Retinal pigment epithelial cell (primary cell): ENCODE measurements at regions not wholly inside any gene's neighbourhood (a gene's known extent, or its start where the extent isn't known, plus 50 kb on each side); places are given as distances from the start of the nearest gene placed in this dataset.

Experiments
- DNase-seq: peaks from one replicate; pipeline ENCODE4 v3.0.0-alpha.2; 2010; ENCODE audit warnings: low read depth
- H3K4me3 ChIP-seq: 2 replicates; pipeline ENCODE4 v1.5.1; 2011; ENCODE audit warnings: mild to moderate bottlenecking, low read length, control low read depth, moderate library complexity
- TF ChIP-seq, protein P1 (sequence below): conservative IDR thresholded peaks from 2 replicates; pipeline ENCODE4 v1.5.1; 2011; ENCODE audit warnings: low read depth, low read length, control low read depth, inconsistent platforms

DNA sequence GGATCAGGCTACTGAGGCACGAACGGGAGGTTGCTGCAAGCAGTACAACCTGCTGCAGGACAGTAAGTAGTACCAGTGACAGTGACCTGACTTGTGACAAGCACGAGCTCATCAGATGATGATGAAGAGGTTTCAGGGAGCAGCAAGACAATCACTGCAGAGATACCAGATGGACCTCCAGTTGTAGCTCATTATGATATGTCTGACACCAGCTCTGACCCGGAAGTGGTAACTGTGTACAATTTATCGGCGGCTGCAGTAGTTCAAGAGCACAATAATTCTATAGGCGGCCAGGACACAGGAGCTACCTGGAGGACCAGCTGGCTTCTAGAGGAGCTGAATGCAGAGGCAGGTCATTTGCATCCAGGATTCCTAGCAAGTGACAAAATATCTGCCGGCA, 64.0 kb upstream of the GULP1 start:
- TF ChIP-seq, protein P1, sequence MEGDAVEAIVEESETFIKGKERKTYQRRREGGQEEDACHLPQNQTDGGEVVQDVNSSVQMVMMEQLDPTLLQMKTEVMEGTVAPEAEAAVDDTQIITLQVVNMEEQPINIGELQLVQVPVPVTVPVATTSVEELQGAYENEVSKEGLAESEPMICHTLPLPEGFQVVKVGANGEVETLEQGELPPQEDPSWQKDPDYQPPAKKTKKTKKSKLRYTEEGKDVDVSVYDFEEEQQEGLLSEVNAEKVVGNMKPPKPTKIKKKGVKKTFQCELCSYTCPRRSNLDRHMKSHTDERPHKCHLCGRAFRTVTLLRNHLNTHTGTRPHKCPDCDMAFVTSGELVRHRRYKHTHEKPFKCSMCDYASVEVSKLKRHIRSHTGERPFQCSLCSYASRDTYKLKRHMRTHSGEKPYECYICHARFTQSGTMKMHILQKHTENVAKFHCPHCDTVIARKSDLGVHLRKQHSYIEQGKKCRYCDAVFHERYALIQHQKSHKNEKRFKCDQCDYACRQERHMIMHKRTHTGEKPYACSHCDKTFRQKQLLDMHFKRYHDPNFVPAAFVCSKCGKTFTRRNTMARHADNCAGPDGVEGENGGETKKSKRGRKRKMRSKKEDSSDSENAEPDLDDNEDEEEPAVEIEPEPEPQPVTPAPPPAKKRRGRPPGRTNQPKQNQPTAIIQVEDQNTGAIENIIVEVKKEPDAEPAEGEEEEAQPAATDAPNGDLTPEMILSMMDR: no peak
- DNase-seq: no peak
- no peak overlapping the region for H3K4me3 ChIP-seq

DNA sequence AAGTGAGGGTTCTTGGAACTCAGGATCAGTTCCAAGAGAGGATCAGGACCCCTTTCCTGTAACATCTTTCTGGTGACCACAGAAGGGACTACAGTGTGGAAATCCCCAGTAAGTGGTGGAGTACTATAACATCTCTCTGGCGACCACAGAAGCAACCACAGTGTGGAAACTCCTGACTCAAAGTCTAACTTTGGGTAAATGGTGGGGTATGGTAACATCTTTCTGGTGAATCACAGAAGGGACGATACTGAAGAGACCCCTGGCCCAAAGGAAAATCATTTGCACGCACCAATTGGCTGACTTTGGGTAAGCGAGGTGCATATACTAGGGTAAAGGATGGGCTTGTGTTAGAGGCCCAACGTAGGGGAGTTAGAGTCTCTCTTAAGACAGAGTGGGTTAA, 56.3 kb upstream of the GULP1 start:
- no peak overlapping the region for H3K4me3 ChIP-seq
- no peak for DNase-seq
- TF ChIP-seq, protein P1: no peak

DNA sequence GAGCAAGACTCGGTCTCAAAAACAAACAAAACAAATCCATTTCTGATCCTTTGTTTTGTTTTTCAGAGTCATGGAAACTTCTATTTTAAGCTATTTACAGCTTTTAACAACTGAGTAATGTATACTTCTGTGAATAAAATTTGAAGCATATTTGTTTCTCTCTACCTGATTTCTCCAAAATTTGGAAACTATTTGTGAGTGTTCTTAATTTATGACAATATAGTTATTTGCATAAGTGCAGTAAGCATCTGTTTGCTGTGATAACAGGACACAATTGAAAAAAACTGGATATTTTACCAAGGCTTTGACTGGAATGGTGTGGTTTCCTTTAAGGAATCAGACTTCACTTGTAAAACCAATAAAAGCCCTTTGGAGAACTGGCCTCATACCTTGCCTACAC, 53.3 kb upstream of the GULP1 start:
- H3K4me3 ChIP-seq: no peak overlapping the region
- no peak for DNase-seq
- TF ChIP-seq, protein P1: no peak
